Right lobe of liver (tissue), 6 donors: ENCODE measurements at regions not wholly inside any gene's neighbourhood (a gene's known extent, or its start where the extent isn't known, plus 50 kb on each side); places are given as distances from the start of the nearest gene placed in this dataset.

Source experiments
- ATAC-seq, 4 donors: fragments of 200-7000 bp; cut with Tn5 transposase; one replicate each; pipeline ENCODE4 v1.9.1; 2020; ENCODE audit warnings: mild to moderate bottlenecking in 4 of 4, moderate library complexity in 4 of 4
- DNase-seq, 3 donors: peaks; one replicate each; pipeline ENCODE4 v3.0.0-alpha.2; 2020
- H3K27ac ChIP-seq, 3 donors: fragments of 200-600 bp; one replicate each; pipeline ENCODE4 v1.8.0; 2022
- H3K27me3 ChIP-seq, 2 donors: fragments of 200-600 bp; one replicate each; pipeline ENCODE4 v1.8.0; 2022
- H3K36me3 ChIP-seq, 4 donors: fragments of 200-600 bp; sonication (generic) in 1 of 4; one replicate each; pipeline versions ENCODE4 v1.5.1 to v1.8.0; 2017 to 2022; ENCODE audit warnings: control low read depth in 1 of 4
- H3K4me1 ChIP-seq, 4 donors: fragments of 200-600 bp; sonication (generic) in 1 of 4; one replicate each; pipeline versions ENCODE4 v1.5.1 to v1.8.0; 2017 to 2022; ENCODE audit warnings: control low read depth in 1 of 4
- H3K4me3 ChIP-seq, 3 donors: fragments of 200-600 bp; one replicate each; pipeline ENCODE4 v1.8.0; 2022
- H3K9me3 ChIP-seq, 4 donors: fragments of 200-600 bp; sonication (generic) in 1 of 4; one replicate each; pipeline versions ENCODE4 v1.5.1 to v1.8.0; 2017 to 2022; ENCODE audit warnings: control low read depth in 1 of 4
- POLR2A ChIP-seq: fragments of 450-650 bp; IDR thresholded peaks from one replicate; pipeline ENCODE4 v1.6.1; 2017; ENCODE audit warnings: antibody characterized with exemption, mild to moderate bottlenecking
- WGBS: methylation state at CpG from one replicate; pipeline ENCODE4 v1.1.6; 2018; ENCODE audit warnings: low coverage, low lambda C conversion rate; ENCODE audit not compliant: insufficient coverage; ENCODE audit errors: missing lambda C conversion rate; 5-methylcytosine and 5-hydroxymethylcytosine counted together
- intact Hi-C, 2 donors: fragments of 100-400 bp; cut with DNase I; formaldehyde crosslinking; loops; one replicate each; pipeline versions ENCODE4 v1.11.2 to v1.14.1; 2022
- TF ChIP-seq, protein P1 (sequence below), 4 donors: fragments of 200-600 bp in 3 of 4; fragments of 450-650 bp in 1 of 4; IDR thresholded peaks; one replicate each; pipeline versions ENCODE4 v1.5.1 to v1.8.0; 2016 to 2022; ENCODE audit warnings: antibody characterized with exemption in 4 of 4, mild to moderate bottlenecking in 2 of 4
- donor health status: DM: no; HTN: yes; CAD: no.
- donor health status: DM: no; HTN: no; CAD: no.
- donor health status: DM: no; HTN: no; CAD: no.
- donor health status: DM: no; HTN: yes; CAD: no.
- donor health status: DM: no; HTN: yes; CAD: no.

DNA sequence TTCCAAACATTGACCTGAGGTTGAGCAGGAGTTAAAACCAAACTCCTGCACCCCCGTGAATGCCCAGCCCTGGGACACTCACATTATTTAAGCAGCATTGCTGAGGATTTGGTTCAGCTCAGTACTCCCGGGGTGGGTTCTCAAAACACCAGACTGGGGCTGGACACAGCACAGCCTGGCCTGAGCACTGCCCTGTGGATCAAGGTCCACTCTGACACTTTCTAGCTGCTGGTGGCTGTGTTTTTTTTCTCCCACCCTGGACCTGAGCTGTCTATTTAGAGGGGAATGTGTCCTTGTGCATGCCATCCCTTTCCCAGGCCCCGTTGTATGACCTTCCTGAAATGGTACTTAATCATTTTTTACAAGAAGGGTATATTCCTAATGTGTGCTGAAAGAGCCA is 94.7 kb upstream of the GJB6 start:
- H3K4me3 ChIP-seq = no peak overlapping the region
- intact Hi-C loops = no loop called here

DNA sequence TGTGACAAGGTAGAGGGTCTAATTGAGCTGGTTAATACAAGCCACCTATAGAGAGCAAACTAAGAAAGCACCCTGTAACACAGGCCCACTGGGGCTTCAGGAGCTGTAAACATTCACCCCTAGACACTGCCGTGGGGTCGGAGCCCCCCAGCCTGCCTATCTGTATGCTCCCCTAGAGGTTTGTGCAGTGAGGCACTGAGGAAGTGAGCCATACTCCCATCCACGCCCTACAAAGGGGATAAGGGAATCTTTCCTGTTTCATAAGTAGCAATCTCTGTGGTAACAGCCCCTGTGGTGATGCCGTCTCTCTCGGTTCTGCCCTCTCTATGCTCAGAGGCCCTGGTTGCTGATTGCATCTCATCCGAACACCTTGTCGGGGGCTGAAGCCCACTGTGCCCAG is 94.2 kb upstream of the GJB6 start:
- Histone ChIP-seq H3K36me3 (no peaks in the 10 kb centered on the region), H3K4me1 (no peaks in the 10 kb centered on the region), H3K27me3 (no peaks in the 10 kb centered on the region), H3K9me3 (no peaks in the 10 kb centered on the region), H3K4me3 (no peak overlapping the region), H3K27ac (no peak overlapping the region)
- intact Hi-C loops = no loop called here
- WGBS = 0% methylated on average over 1 of the region's 7 CpGs
- no peak for DNase-seq
- ATAC-seq = no peak
- no peak for TF ChIP-seq POLR2A
- TF ChIP-seq, protein P1, sequence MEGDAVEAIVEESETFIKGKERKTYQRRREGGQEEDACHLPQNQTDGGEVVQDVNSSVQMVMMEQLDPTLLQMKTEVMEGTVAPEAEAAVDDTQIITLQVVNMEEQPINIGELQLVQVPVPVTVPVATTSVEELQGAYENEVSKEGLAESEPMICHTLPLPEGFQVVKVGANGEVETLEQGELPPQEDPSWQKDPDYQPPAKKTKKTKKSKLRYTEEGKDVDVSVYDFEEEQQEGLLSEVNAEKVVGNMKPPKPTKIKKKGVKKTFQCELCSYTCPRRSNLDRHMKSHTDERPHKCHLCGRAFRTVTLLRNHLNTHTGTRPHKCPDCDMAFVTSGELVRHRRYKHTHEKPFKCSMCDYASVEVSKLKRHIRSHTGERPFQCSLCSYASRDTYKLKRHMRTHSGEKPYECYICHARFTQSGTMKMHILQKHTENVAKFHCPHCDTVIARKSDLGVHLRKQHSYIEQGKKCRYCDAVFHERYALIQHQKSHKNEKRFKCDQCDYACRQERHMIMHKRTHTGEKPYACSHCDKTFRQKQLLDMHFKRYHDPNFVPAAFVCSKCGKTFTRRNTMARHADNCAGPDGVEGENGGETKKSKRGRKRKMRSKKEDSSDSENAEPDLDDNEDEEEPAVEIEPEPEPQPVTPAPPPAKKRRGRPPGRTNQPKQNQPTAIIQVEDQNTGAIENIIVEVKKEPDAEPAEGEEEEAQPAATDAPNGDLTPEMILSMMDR (IDR thresholded peaks at IDR 0.05) = no peak

More for the DNA sequence above, 94.7 kb upstream of the GJB6 start:
- 43% methylated on average over 3 of the region's 3 CpGs for WGBS
- no peak for TF ChIP-seq POLR2A
- TF ChIP-seq, protein P1 (IDR thresholded peaks at IDR 0.05) = no peak
- no peaks in the 10 kb centered on the region for H3K27me3 ChIP-seq
- ATAC-seq (no peak), DNase-seq (no peak)
- no peak overlapping the region for H3K27ac ChIP-seq
- H3K9me3 ChIP-seq = no peaks in the 10 kb centered on the region
- no peaks in the 10 kb centered on the region for H3K36me3 ChIP-seq
- H3K4me1 ChIP-seq = no peaks in the 10 kb centered on the region

DNA sequence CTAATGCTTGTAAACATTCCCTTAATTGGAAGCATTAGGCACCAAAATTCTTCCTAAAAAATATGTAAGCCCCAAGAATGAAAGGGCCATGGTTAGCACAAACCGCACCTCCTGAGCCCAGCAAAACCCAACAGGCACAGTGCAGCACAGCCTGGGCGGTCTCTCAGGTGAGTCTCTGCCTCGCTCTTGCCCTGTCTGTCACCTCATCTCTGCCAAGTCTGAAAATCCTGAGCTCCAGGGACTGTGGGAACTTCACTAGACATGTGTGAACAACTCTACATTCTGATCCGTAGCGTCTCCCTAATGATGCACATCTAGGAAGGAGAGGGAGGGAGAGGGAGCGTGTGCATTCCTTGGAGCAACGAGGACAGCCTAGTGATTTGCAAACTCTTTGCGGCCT is 88.8 kb upstream of the GJB6 start:
- no peak overlapping the region for H3K27ac ChIP-seq
- intact Hi-C loops = no loop called here
- H3K4me3 ChIP-seq = no peak overlapping the region
- H3K27me3 ChIP-seq = no peaks in the 10 kb centered on the region
- no peaks in the 10 kb centered on the region for H3K36me3 ChIP-seq
- no peak for TF ChIP-seq POLR2A
- TF ChIP-seq, protein P1 (IDR thresholded peaks at IDR 0.05) = no peak
- no peak for DNase-seq
- H3K4me1 ChIP-seq = no peaks in the 10 kb centered on the region
- 72% methylated on average over 4 of the region's 8 CpGs for WGBS
- H3K9me3 ChIP-seq = no peaks in the 10 kb centered on the region
- no peak for ATAC-seq

DNA sequence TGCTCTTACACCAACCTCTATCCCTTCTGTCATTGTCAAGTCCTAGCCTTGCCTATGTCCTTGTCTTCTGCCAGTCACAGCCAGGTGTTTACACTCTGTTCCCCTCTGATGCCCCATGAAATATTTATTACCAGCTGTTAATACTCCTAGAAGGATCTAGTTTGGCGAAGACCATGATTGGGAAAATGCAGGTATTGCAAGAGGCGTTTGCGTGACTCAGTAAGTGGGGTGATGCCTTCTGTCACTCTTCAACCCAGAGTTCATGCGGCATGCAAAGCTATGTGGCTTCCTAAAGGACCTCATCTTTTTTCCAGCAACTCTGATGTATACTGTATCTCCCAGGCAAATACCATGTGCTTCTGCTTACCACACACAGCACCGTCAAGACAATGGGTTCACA is 81.8 kb upstream of the GJB6 start:
- ATAC-seq (no peak), DNase-seq (no peak)
- WGBS = 88% methylated on average over 5 of the region's 5 CpGs
- TF ChIP-seq POLR2A = no peak
- TF ChIP-seq, protein P1 (IDR thresholded peaks at IDR 0.05) = no peak
- Histone ChIP-seq H3K36me3 (no peaks in the 10 kb centered on the region), H3K27me3 (no peaks in the 10 kb centered on the region), H3K4me3 (no peak overlapping the region), H3K9me3 (no peaks in the 10 kb centered on the region), H3K27ac (no peak overlapping the region), H3K4me1 (no peaks in the 10 kb centered on the region)
- intact Hi-C loops = no loop called here

DNA sequence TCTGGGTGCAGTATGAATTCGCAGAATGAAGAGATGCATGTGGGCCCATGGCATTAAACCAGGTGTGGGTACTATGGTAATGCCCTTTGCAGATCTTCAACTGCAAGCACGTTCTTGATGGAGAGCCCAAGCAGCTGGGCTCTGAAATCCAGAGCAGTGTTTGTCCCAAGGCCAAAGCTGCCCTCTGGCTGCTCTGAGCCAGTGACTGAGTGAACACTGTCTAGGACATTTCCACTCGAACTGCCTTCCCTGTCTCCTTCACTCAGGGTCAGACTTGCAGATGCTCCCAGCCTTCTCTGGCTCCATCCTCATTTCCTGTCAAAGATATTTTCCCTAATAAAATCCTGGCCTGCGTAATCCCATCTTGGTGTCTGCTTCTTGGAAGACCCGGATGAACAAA is 80.2 kb upstream of the GJB6 start:
- Histone ChIP-seq H3K4me1 (no peaks in the 10 kb centered on the region), H3K9me3 (no peaks in the 10 kb centered on the region), H3K4me3 (no peak overlapping the region), H3K27me3 (no peaks in the 10 kb centered on the region), H3K36me3 (no peaks in the 10 kb centered on the region), H3K27ac (no peak overlapping the region)
- no peak for ATAC-seq
- 74% methylated on average over 4 of the region's 5 CpGs for WGBS
- TF ChIP-seq, protein P1 (IDR thresholded peaks at IDR 0.05) = no peak
- TF ChIP-seq POLR2A = no peak
- no peak for DNase-seq
- intact Hi-C loops = no loop called here
